ENCODE measurements at regions not wholly inside any gene's neighbourhood (a gene's known extent, or its start where the extent isn't known, plus 50 kb on each side); places are given as distances from the start of the nearest gene placed in this dataset.
A peak's percentile ranks its signal among the peaks of the same experiment; 100 is the strongest.
"Not testable (repeated sequence)": the region's sequence is repeated elsewhere in the genome, so short reads cannot be mapped to it uniquely, and the experiment has no call there.

DNA sequence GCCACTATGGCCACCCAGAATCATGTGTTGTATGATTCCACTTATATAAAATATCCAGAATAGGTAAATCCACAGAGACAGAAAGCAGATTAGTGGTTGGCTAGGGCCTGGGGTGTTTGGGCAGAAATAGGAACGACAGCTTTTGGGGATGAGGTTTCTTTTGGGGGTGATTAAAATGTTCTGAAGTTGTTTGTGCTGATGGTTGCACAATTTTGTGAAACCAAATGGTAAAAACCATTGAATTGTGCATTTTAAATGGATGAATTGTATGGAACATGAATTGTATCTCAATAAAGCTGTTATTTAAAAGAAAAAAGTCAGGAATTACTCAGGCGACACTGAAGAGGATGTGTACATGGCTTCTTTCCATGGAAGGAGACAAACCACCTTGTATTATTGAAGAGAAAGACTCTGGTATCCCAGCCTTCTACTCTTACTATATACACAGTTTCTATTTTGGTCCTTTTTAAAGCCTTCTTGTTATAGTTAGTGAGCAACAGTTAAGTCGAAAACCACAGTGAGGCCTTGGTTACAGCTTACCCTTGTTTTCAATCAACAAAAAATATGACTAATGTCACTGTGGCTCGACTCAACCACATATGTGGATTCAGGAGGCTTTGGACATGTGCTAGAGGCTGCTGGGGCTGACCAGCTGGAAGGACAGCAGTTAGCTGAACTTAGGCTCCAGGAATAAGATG lies 57.1 kb upstream of the KMT2E start:
- peaks cover 66% of the 10 kb centered on the region for H3K4me1 Mint-ChIP-seq
- no peaks in the 10 kb centered on the region for H3K9me3 Mint-ChIP-seq (ENCODE audit: low read depth)
- peaks cover 40% of the 10 kb centered on the region for H3K36me3 Mint-ChIP-seq
- CTCF ChIA-PET = interaction anchor here (0.8 to 3.1 kb wide), 7 partner anchors 9 to 27 kb away, joined by 3 to 15 read pairs (median 9); no protein-coding TSS in a partner anchor
- H3K27me3 Mint-ChIP-seq = no peaks in the 10 kb centered on the region
- peak; percentile 88 for ATAC-seq
- H3K27ac Mint-ChIP-seq = peak overlapping the region; percentile 98
- H3K4me3 Mint-ChIP-seq = peak overlapping the region; percentile 43
- DNase-seq = peak; percentile 83

DNA sequence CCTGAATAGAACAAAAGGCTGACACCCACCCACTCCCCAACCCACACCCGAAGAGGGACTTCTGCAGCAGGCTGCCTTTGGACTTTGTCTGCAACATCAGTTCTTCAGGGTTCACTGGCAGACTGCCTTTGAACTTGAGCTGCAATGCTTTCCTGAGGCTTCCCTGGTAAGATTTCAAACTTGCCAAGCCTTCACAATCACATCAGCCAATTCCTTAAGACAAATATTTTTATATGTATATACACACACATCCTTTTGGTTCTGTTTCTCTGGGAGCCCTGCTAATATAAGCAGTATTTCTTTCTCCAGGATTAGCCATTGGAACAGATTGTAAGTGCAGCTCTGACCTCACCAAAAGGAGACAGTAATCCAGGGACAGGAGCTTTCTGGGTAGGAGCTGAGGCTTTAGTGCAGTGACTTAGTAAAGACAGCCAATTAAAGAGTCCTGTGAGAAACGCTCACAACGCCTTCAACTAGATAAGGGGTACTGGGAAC lies 55.6 kb upstream of the KMT2E start:
- H3K27me3 Mint-ChIP-seq = no peaks in the 10 kb centered on the region
- peak overlapping the region; percentile 48 for H3K27ac Mint-ChIP-seq
- no peak overlapping the region for H3K4me3 Mint-ChIP-seq
- H3K4me1 Mint-ChIP-seq = peaks cover 73% of the 10 kb centered on the region
- H3K9me3 Mint-ChIP-seq (ENCODE audit: low read depth) = peaks cover 3% of the 10 kb centered on the region
- CTCF ChIA-PET = interaction anchor here (3.1 kb wide), 1 partner anchor 23 kb away, joined by 10 read pairs; no protein-coding TSS in a partner anchor
- peaks cover 46% of the 10 kb centered on the region for H3K36me3 Mint-ChIP-seq
- ATAC-seq (no peak), DNase-seq (no peak)

DNA sequence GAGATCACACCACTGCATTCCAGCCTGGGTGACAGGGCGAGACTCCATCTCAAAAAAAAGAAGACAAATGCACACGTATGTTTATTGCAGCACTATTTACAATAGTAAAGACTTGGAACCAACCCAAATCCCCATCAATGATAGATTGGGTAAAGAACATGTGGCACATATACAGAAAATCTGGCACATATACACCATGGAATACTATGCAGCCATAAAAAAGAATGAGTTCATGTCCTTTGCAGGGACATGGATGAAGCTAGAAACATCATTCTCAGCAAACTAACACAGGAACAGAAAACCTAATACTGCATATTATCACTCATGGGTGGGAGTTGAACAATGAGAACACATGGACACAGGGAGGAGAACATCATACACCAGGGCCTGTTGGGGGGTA lies 54.5 kb upstream of the KMT2E start:
- peaks cover 52% of the 10 kb centered on the region for H3K36me3 Mint-ChIP-seq
- not testable (repeated sequence) for DNase-seq; H3K4me3 Mint-ChIP-seq; H3K27me3 Mint-ChIP-seq; ATAC-seq; H3K9me3 Mint-ChIP-seq (ENCODE audit: low read depth); H3K27ac Mint-ChIP-seq
- H3K4me1 Mint-ChIP-seq = peaks cover 66% of the 10 kb centered on the region
- CTCF ChIA-PET = interaction anchor here (3.1 kb wide), 1 partner anchor 21 kb away, joined by 10 read pairs; no protein-coding TSS in a partner anchor

DNA sequence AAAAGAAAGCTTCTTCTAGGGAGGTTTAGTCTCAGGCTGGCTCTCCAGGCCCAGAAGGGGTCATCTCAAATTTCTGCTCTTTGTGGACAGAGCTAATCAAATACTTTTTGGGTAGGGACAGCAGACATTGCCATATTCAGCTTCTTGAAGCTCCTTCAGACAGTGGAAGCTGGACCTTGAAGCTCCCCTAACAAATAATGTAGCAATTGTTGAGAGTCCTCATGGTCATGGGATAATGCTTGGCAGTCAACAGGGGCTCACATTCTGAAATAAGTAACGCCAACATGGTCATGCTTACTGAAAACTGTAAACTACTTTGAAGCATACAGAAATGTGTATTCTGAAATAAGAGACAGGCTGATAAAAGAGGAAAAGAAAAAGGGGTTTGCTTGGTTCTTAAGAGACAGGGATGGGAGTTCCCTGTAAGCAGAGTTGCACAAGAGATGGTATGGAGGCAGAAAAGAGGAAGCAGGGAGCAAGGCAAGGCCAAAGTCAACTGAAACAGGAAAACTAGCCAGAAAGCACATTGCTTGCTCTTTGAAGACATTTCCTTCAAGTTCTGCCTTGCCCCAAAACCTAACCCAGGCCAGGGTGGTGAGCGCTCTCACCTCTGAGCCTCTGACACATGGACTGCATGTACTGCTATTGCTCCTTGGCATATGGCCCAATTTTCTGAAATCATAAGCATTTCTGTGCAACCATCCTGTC lies 53.1 kb upstream of the KMT2E start:
- DNase-seq (no peak), ATAC-seq (no peak)
- CTCF ChIA-PET = interaction anchor here (3.1 kb wide), 1 partner anchor 20 kb away, joined by 10 read pairs; no protein-coding TSS in a partner anchor
- Mint-ChIP-seq H3K4me3 (no peak overlapping the region), H3K27me3 (no peaks in the 10 kb centered on the region), H3K4me1 (peaks cover 57% of the 10 kb centered on the region), H3K9me3 (ENCODE audit: low read depth) (peaks cover 3% of the 10 kb centered on the region), H3K36me3 (peaks cover 54% of the 10 kb centered on the region), H3K27ac (peak overlapping the region; percentile 63)

- no peak overlapping the region for H3K27ac Mint-ChIP-seq
- peaks cover 56% of the 10 kb centered on the region for H3K36me3 Mint-ChIP-seq
- no peaks in the 10 kb centered on the region for H3K27me3 Mint-ChIP-seq
- CTCF ChIA-PET = interaction anchor here (1.8 kb wide), 1 partner anchor 19 kb away, joined by 5 read pairs; no protein-coding TSS in a partner anchor
- ATAC-seq (no peak), DNase-seq (no peak)
- no peak overlapping the region for H3K4me3 Mint-ChIP-seq
- peaks cover 3% of the 10 kb centered on the region for H3K9me3 Mint-ChIP-seq (ENCODE audit: low read depth)
- H3K4me1 Mint-ChIP-seq = peaks cover 48% of the 10 kb centered on the region
These were observed 52.2 kb upstream of the KMT2E start for GRCh38 chr7:104961821-104962220.

GRCh38 chr7:104962781-104963180 lies 51.2 kb upstream of the KMT2E start:
- peaks cover 42% of the 10 kb centered on the region for H3K4me1 Mint-ChIP-seq
- no peak overlapping the region for H3K27ac Mint-ChIP-seq
- peaks cover 3% of the 10 kb centered on the region for H3K9me3 Mint-ChIP-seq (ENCODE audit: low read depth)
- no peak overlapping the region for H3K4me3 Mint-ChIP-seq
- CTCF ChIA-PET = interaction anchor here (1.8 kb wide), 1 partner anchor 18 kb away, joined by 5 read pairs; no protein-coding TSS in a partner anchor
- no peak for DNase-seq
- H3K27me3 Mint-ChIP-seq = no peaks in the 10 kb centered on the region
- ATAC-seq = no peak
- peaks cover 56% of the 10 kb centered on the region for H3K36me3 Mint-ChIP-seq

DNA sequence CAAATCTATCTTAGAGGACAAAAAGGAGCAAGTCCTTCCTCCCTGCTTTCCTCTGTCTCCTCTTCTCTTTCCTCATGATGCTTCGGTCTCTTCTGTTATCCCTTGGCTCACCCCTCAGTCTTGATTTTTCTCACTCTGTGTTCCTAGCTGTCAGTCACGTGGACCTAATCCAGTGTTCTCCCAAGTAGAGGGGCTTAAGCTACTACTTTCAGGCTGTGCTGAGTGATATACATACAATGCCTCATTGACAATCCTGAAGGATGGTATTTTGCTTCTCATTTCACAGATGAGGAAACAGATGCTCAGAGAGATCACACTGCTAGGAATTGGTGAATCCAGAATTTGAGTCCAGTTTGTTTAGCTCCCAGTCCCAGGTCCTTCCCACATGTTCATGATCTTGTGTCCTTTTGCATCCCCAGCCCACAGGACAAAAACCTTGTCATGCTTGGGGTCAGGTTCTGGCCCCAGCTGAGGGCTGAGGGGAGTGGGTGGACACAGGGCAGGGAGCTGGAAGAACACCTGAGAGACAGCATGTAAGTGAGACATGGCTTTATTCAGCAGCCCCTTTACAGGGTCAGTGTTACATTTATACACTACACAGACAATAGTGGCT lies 50.5 kb upstream of the KMT2E start:
- H3K4me1 Mint-ChIP-seq = peaks cover 39% of the 10 kb centered on the region
- no peak overlapping the region for H3K27ac Mint-ChIP-seq
- no peak for ATAC-seq
- peaks cover 56% of the 10 kb centered on the region for H3K36me3 Mint-ChIP-seq
- H3K27me3 Mint-ChIP-seq = no peaks in the 10 kb centered on the region
- CTCF ChIA-PET = interaction anchor here (1.8 kb wide), 1 partner anchor 18 kb away, joined by 5 read pairs; no protein-coding TSS in a partner anchor
- no peak for DNase-seq
- peaks cover 3% of the 10 kb centered on the region for H3K9me3 Mint-ChIP-seq (ENCODE audit: low read depth)
- no peak overlapping the region for H3K4me3 Mint-ChIP-seq

- Mint-ChIP-seq H3K4me3 (no peak overlapping the region), H3K4me1 (peaks cover 36% of the 10 kb centered on the region), H3K9me3 (ENCODE audit: low read depth) (peaks cover 3% of the 10 kb centered on the region), H3K27ac (no peak overlapping the region), H3K36me3 (peaks cover 53% of the 10 kb centered on the region), H3K27me3 (no peaks in the 10 kb centered on the region)
- no peak for ATAC-seq
- no peak for DNase-seq
- CTCF ChIA-PET = no interaction called here
These were observed 50.0 kb upstream of the KMT2E start for GRCh38 chr7:104963991-104964385.
